ENCODE measurements at regions not wholly inside any gene's neighbourhood (a gene's known extent, or its start where the extent isn't known, plus 50 kb on each side); places are given as distances from the start of the nearest gene placed in this dataset.
"Not testable (repeated sequence)": the region's sequence is repeated elsewhere in the genome, so short reads cannot be mapped to it uniquely, and the experiment has no call there.

- DNase-seq (ENCODE audit: low read depth in 4 of 4, low spot score in 2 of 4) = no peak
Observed at GRCh38 chr16:87098361-87098760, 218.8 kb downstream of the C16orf95 start.

GRCh38 chr16:87098976-87099720 is 218.0 kb downstream of the C16orf95 start:
- peak in 3 of 4 donors; percentile 59 to 83 (median 76) for DNase-seq (ENCODE audit: low read depth in 4 of 4, low spot score in 2 of 4)

GRCh38 chr16:87100306-87101058 is 216.7 kb downstream of the C16orf95 start:
- no peak for DNase-seq (ENCODE audit: low read depth in 4 of 4, low spot score in 2 of 4)

GRCh38 chr16:87101903-87102302 is 215.3 kb downstream of the C16orf95 start:
- no peak for DNase-seq (ENCODE audit: low read depth in 4 of 4, low spot score in 2 of 4)

- DNase-seq (ENCODE audit: low read depth in 4 of 4, low spot score in 2 of 4) = no peak
Observed at GRCh38 chr16:87107201-87107600, 210.0 kb downstream of the C16orf95 start.

- no peak for DNase-seq (ENCODE audit: low read depth in 4 of 4, low spot score in 2 of 4)
Observed at GRCh38 chr16:87108278-87108677, 208.9 kb downstream of the C16orf95 start.

- DNase-seq (ENCODE audit: low read depth in 4 of 4, low spot score in 2 of 4) = no peak
Observed at GRCh38 chr16:87108941-87109340, 208.3 kb downstream of the C16orf95 start.

GRCh38 chr16:87114832-87115231 is 202.4 kb downstream of the C16orf95 start:
- DNase-seq (ENCODE audit: low read depth in 4 of 4, low spot score in 2 of 4) = no peak

- DNase-seq (ENCODE audit: low read depth in 4 of 4, low spot score in 2 of 4) = no peak
Observed at GRCh38 chr16:87115646-87116045, 201.5 kb downstream of the C16orf95 start.

GRCh38 chr16:87117936-87118335 is 199.3 kb downstream of the C16orf95 start:
- no peak for DNase-seq (ENCODE audit: low read depth in 4 of 4, low spot score in 2 of 4)

GRCh38 chr16:87119168-87119567 is 198.0 kb downstream of the C16orf95 start:
- no peak for DNase-seq (ENCODE audit: low read depth in 4 of 4, low spot score in 2 of 4)

- no peak for DNase-seq (ENCODE audit: low read depth in 4 of 4, low spot score in 2 of 4)
Observed at GRCh38 chr16:87119748-87120147, 197.4 kb downstream of the C16orf95 start.

- DNase-seq (ENCODE audit: low read depth in 4 of 4, low spot score in 2 of 4) = no peak
Observed at GRCh38 chr16:87121816-87122215, 195.4 kb downstream of the C16orf95 start.

- DNase-seq (ENCODE audit: low read depth in 4 of 4, low spot score in 2 of 4) = no peak
Observed at GRCh38 chr16:87123356-87124001, 193.7 kb downstream of the C16orf95 start.

GRCh38 chr16:87124405-87124804 is 192.8 kb downstream of the C16orf95 start:
- DNase-seq (ENCODE audit: low read depth in 4 of 4, low spot score in 2 of 4) = not testable (repeated sequence)

- DNase-seq (ENCODE audit: low read depth in 4 of 4, low spot score in 2 of 4) = no peak
Observed at GRCh38 chr16:87125206-87126155, 191.7 kb downstream of the C16orf95 start.

- no peak for DNase-seq (ENCODE audit: low read depth in 4 of 4, low spot score in 2 of 4)
Observed at GRCh38 chr16:87126403-87127025, 190.7 kb downstream of the C16orf95 start.

- DNase-seq (ENCODE audit: low read depth in 4 of 4, low spot score in 2 of 4) = peak; percentile 54 to 78 (median 64)
Observed at GRCh38 chr16:87127061-87127765, 190.0 kb downstream of the C16orf95 start.

- DNase-seq (ENCODE audit: low read depth in 4 of 4, low spot score in 2 of 4) = no peak
Observed at GRCh38 chr16:87127766-87128147, 189.4 kb downstream of the C16orf95 start.

Data from left renal cortex interstitium (tissue), 4 donors.